A673 (cell line): ENCODE measurements at regions not wholly inside any gene's neighbourhood (a gene's known extent, or its start where the extent isn't known, plus 50 kb on each side); places are given as distances from the start of the nearest gene placed in this dataset.

Source experiments
- BruUV-seq: library from RNA; stranded (reverse); fragments of 400-500 nt; replicated peaks from 2 replicates; lab custom pipeline; 2021; lab: Mats Ljungman, UMichigan
- CTCF ChIA-PET: fragments of 300-600 bp; sonication (Branson Sonifier 250); formaldehyde crosslinking; loops from one replicate; lab custom pipeline; 2022; ENCODE audit warnings: antibody characterized with exemption; lab: Charles Lee
- POLR2A ChIA-PET: fragments of 300-600 bp; sonication (Branson Sonifier 250); formaldehyde crosslinking; loops from one replicate; lab custom pipeline; 2022; ENCODE audit warnings: antibody characterized with exemption; ENCODE audit not compliant: low non-redundant PET; lab: Charles Lee
- DNase-seq: peaks from one replicate; pipeline ENCODE4 v3.0.0-alpha.2; 2015; ENCODE audit warnings: low spot score
- H3K27ac ChIP-seq: fragments of 200-600 bp; sonication (generic); 2 replicates; pipeline ENCODE4 v1.5.1; 2016; ENCODE audit warnings: mixed run types, low read depth, mild to moderate bottlenecking, mixed read lengths, antibody characterized with exemption, low read length; ENCODE audit not compliant: poor library complexity, severe bottlenecking
- H3K27me3 ChIP-seq: fragments of 200-600 bp; sonication (generic); replicated peaks from 2 replicates; pipeline ENCODE4 v1.6.1; 2017; ENCODE audit warnings: mixed run types, low read depth, mild to moderate bottlenecking, mixed read lengths, antibody characterized with exemption, low read length; ENCODE audit not compliant: insufficient read depth, poor library complexity
- H3K36me3 ChIP-seq: fragments of 200-600 bp; sonication (generic); 2 replicates; pipeline ENCODE4 v1.6.1; 2016; ENCODE audit warnings: mixed run types, mild to moderate bottlenecking, mixed read lengths, antibody characterized with exemption, low read length; ENCODE audit not compliant: insufficient read depth, poor library complexity, severe bottlenecking
- H3K4me1 ChIP-seq: fragments of 200-600 bp; sonication (generic); 2 replicates; pipeline ENCODE4 v1.6.1; 2017; ENCODE audit warnings: mixed run types, mild to moderate bottlenecking, mixed read lengths, antibody characterized with exemption, low read length; ENCODE audit not compliant: insufficient read depth, poor library complexity, severe bottlenecking
- H3K4me3 ChIP-seq: fragments of 200-600 bp; sonication (generic); 2 replicates; pipeline ENCODE4 v1.5.1; 2016; ENCODE audit warnings: low read depth, mixed run types, mild to moderate bottlenecking, mixed read lengths, low read length; ENCODE audit not compliant: poor library complexity, severe bottlenecking
- H3K9me3 ChIP-seq: fragments of 200-600 bp; sonication (generic); 2 replicates; pipeline ENCODE4 v1.6.1; 2016; ENCODE audit warnings: mixed run types, low read depth, mild to moderate bottlenecking, mixed read lengths, antibody characterized with exemption, low read length; ENCODE audit not compliant: poor library complexity, severe bottlenecking
- EZH2 ChIP-seq: fragments of 200-600 bp; sonication (generic); IDR thresholded peaks from 2 replicates; pipeline ENCODE4 v1.6.1; 2017; ENCODE audit warnings: borderline replicate concordance, low read depth, mild to moderate bottlenecking, mixed read lengths, antibody characterized with exemption, low read length; ENCODE audit not compliant: poor library complexity, severe bottlenecking
- intact Hi-C: fragments of 100-400 bp; cut with micrococcal nuclease; formaldehyde crosslinking; loops from one replicate; pipeline ENCODE4 v1.10.0; 2022; ENCODE audit not compliant: unreplicated experiment
- TF ChIP-seq, protein P1 (sequence below): fragments of 300-800, 200-600 bp; sonication (generic); conservative IDR thresholded peaks from 2 replicates; pipeline ENCODE4 v1.5.1; 2017; ENCODE audit warnings: low read depth, mild to moderate bottlenecking, antibody characterized with exemption, low read length, moderate library complexity, mixed read lengths

GRCh38 chr5:155953335-155953734 lies 373.6 kb upstream of the SGCD start:
- Histone ChIP-seq H3K27ac (no peak overlapping the region), H3K4me3 (no peak overlapping the region), H3K4me1 (no peaks in the 10 kb centered on the region), H3K27me3 (no peaks in the 10 kb centered on the region), H3K9me3 (no peaks in the 10 kb centered on the region), H3K36me3 (no peaks in the 10 kb centered on the region)
- ChIA-PET CTCF (no interaction called here), POLR2A (no interaction called here)
- no peak for TF ChIP-seq EZH2
- TF ChIP-seq, protein P1, sequence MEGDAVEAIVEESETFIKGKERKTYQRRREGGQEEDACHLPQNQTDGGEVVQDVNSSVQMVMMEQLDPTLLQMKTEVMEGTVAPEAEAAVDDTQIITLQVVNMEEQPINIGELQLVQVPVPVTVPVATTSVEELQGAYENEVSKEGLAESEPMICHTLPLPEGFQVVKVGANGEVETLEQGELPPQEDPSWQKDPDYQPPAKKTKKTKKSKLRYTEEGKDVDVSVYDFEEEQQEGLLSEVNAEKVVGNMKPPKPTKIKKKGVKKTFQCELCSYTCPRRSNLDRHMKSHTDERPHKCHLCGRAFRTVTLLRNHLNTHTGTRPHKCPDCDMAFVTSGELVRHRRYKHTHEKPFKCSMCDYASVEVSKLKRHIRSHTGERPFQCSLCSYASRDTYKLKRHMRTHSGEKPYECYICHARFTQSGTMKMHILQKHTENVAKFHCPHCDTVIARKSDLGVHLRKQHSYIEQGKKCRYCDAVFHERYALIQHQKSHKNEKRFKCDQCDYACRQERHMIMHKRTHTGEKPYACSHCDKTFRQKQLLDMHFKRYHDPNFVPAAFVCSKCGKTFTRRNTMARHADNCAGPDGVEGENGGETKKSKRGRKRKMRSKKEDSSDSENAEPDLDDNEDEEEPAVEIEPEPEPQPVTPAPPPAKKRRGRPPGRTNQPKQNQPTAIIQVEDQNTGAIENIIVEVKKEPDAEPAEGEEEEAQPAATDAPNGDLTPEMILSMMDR, result no peak
- intact Hi-C loops, result no loop called here
- no peak for DNase-seq
- no TSS peak for BruUV-seq

GRCh38 chr5:155954701-155955445 lies 372.1 kb upstream of the SGCD start:
- intact Hi-C loops, result no loop called here
- Histone ChIP-seq H3K4me3 (no peak overlapping the region), H3K27ac (no peak overlapping the region), H3K9me3 (no peaks in the 10 kb centered on the region), H3K36me3 (no peaks in the 10 kb centered on the region), H3K27me3 (no peaks in the 10 kb centered on the region), H3K4me1 (no peaks in the 10 kb centered on the region)
- TF ChIP-seq EZH2, result no peak
- TF ChIP-seq, protein P1, result no peak
- POLR2A ChIA-PET, result no interaction called here
- no TSS peak for BruUV-seq
- CTCF ChIA-PET, result no interaction called here
- DNase-seq, result no peak

GRCh38 chr5:155957884-155958283 lies 369.1 kb upstream of the SGCD start:
- CTCF ChIA-PET, result no interaction called here
- BruUV-seq, result no TSS peak
- Histone ChIP-seq H3K4me1 (no peaks in the 10 kb centered on the region), H3K27me3 (no peaks in the 10 kb centered on the region), H3K9me3 (no peaks in the 10 kb centered on the region), H3K4me3 (no peak overlapping the region), H3K36me3 (no peaks in the 10 kb centered on the region), H3K27ac (no peak overlapping the region)
- POLR2A ChIA-PET, result no interaction called here
- intact Hi-C loops, result no loop called here
- no peak for DNase-seq
- no peak for TF ChIP-seq EZH2
- TF ChIP-seq, protein P1, result no peak
